ENCODE measurements at regions not wholly inside any gene's neighbourhood (a gene's known extent, or its start where the extent isn't known, plus 50 kb on each side); places are given as distances from the start of the nearest gene placed in this dataset.

- TF ChIP-seq, protein P1, sequence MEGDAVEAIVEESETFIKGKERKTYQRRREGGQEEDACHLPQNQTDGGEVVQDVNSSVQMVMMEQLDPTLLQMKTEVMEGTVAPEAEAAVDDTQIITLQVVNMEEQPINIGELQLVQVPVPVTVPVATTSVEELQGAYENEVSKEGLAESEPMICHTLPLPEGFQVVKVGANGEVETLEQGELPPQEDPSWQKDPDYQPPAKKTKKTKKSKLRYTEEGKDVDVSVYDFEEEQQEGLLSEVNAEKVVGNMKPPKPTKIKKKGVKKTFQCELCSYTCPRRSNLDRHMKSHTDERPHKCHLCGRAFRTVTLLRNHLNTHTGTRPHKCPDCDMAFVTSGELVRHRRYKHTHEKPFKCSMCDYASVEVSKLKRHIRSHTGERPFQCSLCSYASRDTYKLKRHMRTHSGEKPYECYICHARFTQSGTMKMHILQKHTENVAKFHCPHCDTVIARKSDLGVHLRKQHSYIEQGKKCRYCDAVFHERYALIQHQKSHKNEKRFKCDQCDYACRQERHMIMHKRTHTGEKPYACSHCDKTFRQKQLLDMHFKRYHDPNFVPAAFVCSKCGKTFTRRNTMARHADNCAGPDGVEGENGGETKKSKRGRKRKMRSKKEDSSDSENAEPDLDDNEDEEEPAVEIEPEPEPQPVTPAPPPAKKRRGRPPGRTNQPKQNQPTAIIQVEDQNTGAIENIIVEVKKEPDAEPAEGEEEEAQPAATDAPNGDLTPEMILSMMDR (IDR thresholded peaks at IDR 0.05) = no peak
- TF ChIP-seq EZH2phosphoT487 (IDR thresholded peaks at IDR 0.05) (no peak), EZH2 (IDR thresholded peaks at IDR 0.05) (no peak)
Measured at GRCh38 chr9:3650994-3651622, 125.3 kb upstream of the RFX3 start.

Measured in neural progenitor cell (in vitro differentiated cells).